Stomach (tissue), 4 donors: ENCODE measurements at regions not wholly inside any gene's neighbourhood (a gene's known extent, or its start where the extent isn't known, plus 50 kb on each side); places are given as distances from the start of the nearest gene placed in this dataset.

ENCODE experiments used
- EP300 ChIP-seq: sonication (generic); formaldehyde crosslinking; IDR thresholded peaks from one replicate; pipeline ENCODE4 v1.6.1; 2017; ENCODE audit warnings: antibody characterized with exemption
- POLR2A ChIP-seq, 4 donors: fragments of 450-650 bp; IDR thresholded peaks; one replicate each; pipeline ENCODE4 v1.6.1; 2016; ENCODE audit warnings: antibody characterized with exemption in 4 of 4, control low read depth in 2 of 4, mild to moderate bottlenecking in 1 of 4, moderate library complexity in 1 of 4
- TF ChIP-seq, protein P1 (sequence below), 7 experiments: fragments of 450-650 bp in 4 of 7; fragments of 200-600 bp in 3 of 7; sonication (generic) in 3 of 7; IDR thresholded peaks; one replicate each; pipeline ENCODE4 v1.5.1; 2016 to 2019; ENCODE audit warnings: antibody characterized with exemption in 7 of 7, control low read depth in 2 of 7, mild to moderate bottlenecking in 1 of 7

GRCh38 chr16:72246423-72246822 is 74.5 kb upstream of the PMFBP1 start:
- TF ChIP-seq, protein P1, sequence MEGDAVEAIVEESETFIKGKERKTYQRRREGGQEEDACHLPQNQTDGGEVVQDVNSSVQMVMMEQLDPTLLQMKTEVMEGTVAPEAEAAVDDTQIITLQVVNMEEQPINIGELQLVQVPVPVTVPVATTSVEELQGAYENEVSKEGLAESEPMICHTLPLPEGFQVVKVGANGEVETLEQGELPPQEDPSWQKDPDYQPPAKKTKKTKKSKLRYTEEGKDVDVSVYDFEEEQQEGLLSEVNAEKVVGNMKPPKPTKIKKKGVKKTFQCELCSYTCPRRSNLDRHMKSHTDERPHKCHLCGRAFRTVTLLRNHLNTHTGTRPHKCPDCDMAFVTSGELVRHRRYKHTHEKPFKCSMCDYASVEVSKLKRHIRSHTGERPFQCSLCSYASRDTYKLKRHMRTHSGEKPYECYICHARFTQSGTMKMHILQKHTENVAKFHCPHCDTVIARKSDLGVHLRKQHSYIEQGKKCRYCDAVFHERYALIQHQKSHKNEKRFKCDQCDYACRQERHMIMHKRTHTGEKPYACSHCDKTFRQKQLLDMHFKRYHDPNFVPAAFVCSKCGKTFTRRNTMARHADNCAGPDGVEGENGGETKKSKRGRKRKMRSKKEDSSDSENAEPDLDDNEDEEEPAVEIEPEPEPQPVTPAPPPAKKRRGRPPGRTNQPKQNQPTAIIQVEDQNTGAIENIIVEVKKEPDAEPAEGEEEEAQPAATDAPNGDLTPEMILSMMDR (IDR thresholded peaks at IDR 0.05) = no peak
- TF ChIP-seq EP300 = no peak
- no peak for TF ChIP-seq POLR2A (IDR thresholded peaks at IDR 0.05)
